ENCODE measurements at regions not wholly inside any gene's neighbourhood (a gene's known extent, or its start where the extent isn't known, plus 50 kb on each side); places are given as distances from the start of the nearest gene placed in this dataset.

DNA sequence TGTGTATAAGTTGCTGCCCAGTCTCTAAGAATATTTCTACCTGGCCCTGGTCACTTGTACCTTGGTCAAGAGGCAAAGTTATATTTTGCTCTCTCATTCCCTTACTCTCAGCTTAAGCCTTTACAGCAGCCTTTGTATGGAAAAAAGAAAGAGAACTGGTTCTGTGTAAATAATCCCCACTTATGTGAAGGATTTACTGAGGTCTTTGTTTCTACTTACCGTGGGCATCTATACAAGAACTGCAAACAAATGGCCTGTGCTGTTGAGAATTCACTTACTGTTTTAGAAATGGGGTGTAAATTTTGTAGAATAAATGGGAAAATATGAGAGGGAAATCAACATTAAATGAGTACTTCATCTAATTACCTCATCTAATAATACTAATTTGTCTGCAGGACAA lies 267.4 kb downstream of the PCDH20 start:
- no peaks in the 10 kb centered on the region for H3K27me3 ChIP-seq
- H3K4me1 ChIP-seq = no peaks in the 10 kb centered on the region
- TF ChIP-seq, protein P1, sequence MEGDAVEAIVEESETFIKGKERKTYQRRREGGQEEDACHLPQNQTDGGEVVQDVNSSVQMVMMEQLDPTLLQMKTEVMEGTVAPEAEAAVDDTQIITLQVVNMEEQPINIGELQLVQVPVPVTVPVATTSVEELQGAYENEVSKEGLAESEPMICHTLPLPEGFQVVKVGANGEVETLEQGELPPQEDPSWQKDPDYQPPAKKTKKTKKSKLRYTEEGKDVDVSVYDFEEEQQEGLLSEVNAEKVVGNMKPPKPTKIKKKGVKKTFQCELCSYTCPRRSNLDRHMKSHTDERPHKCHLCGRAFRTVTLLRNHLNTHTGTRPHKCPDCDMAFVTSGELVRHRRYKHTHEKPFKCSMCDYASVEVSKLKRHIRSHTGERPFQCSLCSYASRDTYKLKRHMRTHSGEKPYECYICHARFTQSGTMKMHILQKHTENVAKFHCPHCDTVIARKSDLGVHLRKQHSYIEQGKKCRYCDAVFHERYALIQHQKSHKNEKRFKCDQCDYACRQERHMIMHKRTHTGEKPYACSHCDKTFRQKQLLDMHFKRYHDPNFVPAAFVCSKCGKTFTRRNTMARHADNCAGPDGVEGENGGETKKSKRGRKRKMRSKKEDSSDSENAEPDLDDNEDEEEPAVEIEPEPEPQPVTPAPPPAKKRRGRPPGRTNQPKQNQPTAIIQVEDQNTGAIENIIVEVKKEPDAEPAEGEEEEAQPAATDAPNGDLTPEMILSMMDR (IDR thresholded peaks at IDR 0.05) = no peak
- TF ChIP-seq POLR2A (IDR thresholded peaks at IDR 0.05) = no peak
- no peak for DNase-seq
- H3K36me3 ChIP-seq (ENCODE audit: low read depth, missing control alignments) = no peaks in the 10 kb centered on the region
- no peak overlapping the region for H3K4me3 ChIP-seq
- intact Hi-C loops (cut with DNase I; ENCODE audit: low total_unique reads) = no loop called here
- H3K27ac ChIP-seq = no peak overlapping the region
- WGBS, 2 donors = 59 to 62% methylated on average over 1 of the region's 1 CpG
- no peaks in the 10 kb centered on the region for H3K9me3 ChIP-seq

- H3K9me3 ChIP-seq = no peaks in the 10 kb centered on the region
- intact Hi-C loops (cut with DNase I; ENCODE audit: low total_unique reads) = no loop called here
- TF ChIP-seq, protein P1 (IDR thresholded peaks at IDR 0.05) = no peak
- TF ChIP-seq POLR2A (IDR thresholded peaks at IDR 0.05) = no peak
- no peak overlapping the region for H3K27ac ChIP-seq
- no peak overlapping the region for H3K4me3 ChIP-seq
- H3K36me3 ChIP-seq (ENCODE audit: low read depth, missing control alignments) = no peaks in the 10 kb centered on the region
- no peaks in the 10 kb centered on the region for H3K27me3 ChIP-seq
- H3K4me1 ChIP-seq = no peaks in the 10 kb centered on the region
- WGBS, 2 donors = 76 to 81% methylated on average over 1 of the region's 1 CpG
- DNase-seq = no peak
Observed at GRCh38 chr13:61146571-61146970, 269.1 kb downstream of the PCDH20 start.

DNA sequence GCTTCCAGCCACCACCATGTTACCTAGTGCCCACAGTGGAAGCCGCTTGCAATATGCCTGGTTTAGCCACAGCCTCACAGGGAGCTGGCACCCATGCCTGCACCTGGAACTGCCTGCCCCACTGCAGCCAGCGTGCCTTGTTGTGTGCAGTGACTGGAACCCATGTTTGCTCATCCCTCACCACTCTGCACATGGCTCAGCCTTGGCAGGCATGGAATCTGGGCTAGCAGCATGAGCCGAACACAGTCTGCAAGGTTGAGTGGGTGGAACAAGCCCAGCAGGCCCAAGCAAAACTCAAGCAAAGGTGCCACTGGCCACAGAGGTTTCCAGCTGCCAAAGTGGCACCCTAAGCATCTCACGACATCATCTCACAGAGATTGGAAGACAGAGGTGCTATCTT lies 269.5 kb downstream of the PCDH20 start:
- intact Hi-C loops (cut with DNase I; ENCODE audit: low total_unique reads) = no loop called here
- WGBS, 2 donors = 91 to 95% methylated on average over 3 to 4 of the region's 4 CpGs
- no peaks in the 10 kb centered on the region for H3K36me3 ChIP-seq (ENCODE audit: low read depth, missing control alignments)
- H3K4me3 ChIP-seq = no peak overlapping the region
- no peak overlapping the region for H3K27ac ChIP-seq
- TF ChIP-seq POLR2A (IDR thresholded peaks at IDR 0.05) = no peak
- TF ChIP-seq, protein P1 (IDR thresholded peaks at IDR 0.05) = no peak
- no peaks in the 10 kb centered on the region for H3K27me3 ChIP-seq
- H3K9me3 ChIP-seq = no peaks in the 10 kb centered on the region
- no peaks in the 10 kb centered on the region for H3K4me1 ChIP-seq
- DNase-seq = no peak

DNA sequence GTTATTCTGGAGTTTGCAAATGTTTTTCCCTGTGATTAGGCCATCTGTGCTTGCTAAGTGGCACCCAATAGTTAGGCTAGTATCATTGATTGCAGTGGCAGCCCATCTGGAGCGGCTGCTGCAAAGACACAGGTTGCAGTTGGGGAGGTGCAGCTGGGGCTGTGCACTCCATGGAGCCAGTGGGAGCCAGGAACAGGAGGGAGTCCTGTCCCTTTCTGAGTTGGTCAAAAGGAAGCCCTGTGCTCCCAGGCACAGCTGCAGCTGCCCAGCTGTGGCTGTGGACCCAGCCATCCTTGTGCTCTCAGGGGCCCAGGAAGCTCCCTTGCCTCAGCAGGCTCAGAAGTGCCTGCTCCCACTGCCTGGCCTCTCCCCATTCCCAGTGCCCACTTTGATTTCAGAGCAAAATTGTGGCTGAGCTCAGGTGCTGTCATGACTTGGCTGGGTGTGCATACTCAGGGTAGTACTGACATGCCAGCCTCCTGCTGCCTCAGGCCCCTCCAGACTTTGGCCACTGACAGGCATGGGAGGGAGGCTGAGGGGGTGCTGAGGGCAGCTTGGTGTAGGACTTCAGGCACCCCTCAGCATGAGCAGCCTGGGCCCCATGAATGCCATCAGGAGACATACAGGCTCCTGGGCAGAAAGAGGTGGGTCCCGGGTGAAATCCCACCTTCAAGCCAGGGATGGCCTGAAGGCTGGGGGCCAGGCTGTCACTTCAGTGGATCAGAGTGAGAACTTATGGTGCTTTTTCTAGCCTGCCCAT lies 270.6 kb downstream of the PCDH20 start:
- DNase-seq = no peak
- Histone ChIP-seq H3K4me1 (no peaks in the 10 kb centered on the region), H3K4me3 (no peak overlapping the region), H3K36me3 (ENCODE audit: low read depth, missing control alignments) (no peaks in the 10 kb centered on the region), H3K9me3 (no peaks in the 10 kb centered on the region), H3K27me3 (no peaks in the 10 kb centered on the region), H3K27ac (no peak overlapping the region)
- intact Hi-C loops (cut with DNase I; ENCODE audit: low total_unique reads) = no loop called here
- 100% methylated on average over 2 of the region's 2 CpGs; no CpG with 5 or more reads in 1 of the 2 donors for WGBS, 2 donors
- no peak for TF ChIP-seq POLR2A (IDR thresholded peaks at IDR 0.05)
- TF ChIP-seq, protein P1 (IDR thresholded peaks at IDR 0.05) = no peak

GRCh38 chr13:61144301-61144700 lies 271.3 kb downstream of the PCDH20 start:
- no peak for DNase-seq
- no peak for TF ChIP-seq POLR2A (IDR thresholded peaks at IDR 0.05)
- TF ChIP-seq, protein P1 (IDR thresholded peaks at IDR 0.05) = no peak
- H3K27me3 ChIP-seq = no peaks in the 10 kb centered on the region
- no peak overlapping the region for H3K27ac ChIP-seq
- intact Hi-C loops (cut with DNase I; ENCODE audit: low total_unique reads) = no loop called here
- H3K4me1 ChIP-seq = no peaks in the 10 kb centered on the region
- H3K4me3 ChIP-seq = no peak overlapping the region
- no peaks in the 10 kb centered on the region for H3K9me3 ChIP-seq
- 70 to 96% methylated on average over 1 of the region's 1 CpG for WGBS, 2 donors
- H3K36me3 ChIP-seq (ENCODE audit: low read depth, missing control alignments) = no peaks in the 10 kb centered on the region
